Common myeloid progenitor, CD34-positive (primary cell): ENCODE measurements at regions not wholly inside any gene's neighbourhood (a gene's known extent, or its start where the extent isn't known, plus 50 kb on each side); places are given as distances from the start of the nearest gene placed in this dataset.

ENCODE experiments used
- CTCF ChIA-PET: fragments of 350-600 bp; sonication (Branson Sonifier 250); formaldehyde crosslinking; loops from one replicate; lab custom pipeline; 2021; ENCODE audit warnings: antibody characterized with exemption; lab: Charles Lee
- POLR2A ChIA-PET: fragments of 350-600 bp; sonication (Branson Sonifier 250); formaldehyde crosslinking; loops from one replicate; lab custom pipeline; 2021; ENCODE audit warnings: antibody characterized with exemption; lab: Charles Lee
- DNase-seq, 3 donors: peaks; one replicate each; pipeline versions ENCODE4 v3.0.0 to v3.0.0-alpha.2; 2013
- H3K27ac ChIP-seq, 2 experiments: 1 replicate in 1 of 2; 2 replicates in 1 of 2; pipeline ENCODE4 v1.7.0; 2013; ENCODE audit warnings: inconsistent platforms in 2 of 2, low read length in 2 of 2, mild to moderate bottlenecking in 2 of 2, low read depth in 1 of 2, moderate library complexity in 1 of 2; ENCODE audit not compliant: severe bottlenecking in 2 of 2, insufficient read depth in 1 of 2, poor library complexity in 1 of 2
- H3K27me3 ChIP-seq, 5 experiments: replicated peaks in 2 of 5; 1 replicate in 3 of 5; 2 replicates in 2 of 5; pipeline versions ENCODE4 v1.6.1 to v1.7.0; 2013; ENCODE audit warnings: low read length in 4 of 5, mild to moderate bottlenecking in 2 of 5, moderate library complexity in 2 of 5, inconsistent platforms in 1 of 5; ENCODE audit not compliant: insufficient read depth in 5 of 5, control insufficient read depth in 4 of 5
- H3K36me3 ChIP-seq, 4 experiments: 1 replicate in 2 of 4; 2 replicates in 2 of 4; pipeline versions ENCODE4 v1.6.1 to v1.7.0; 2013; ENCODE audit warnings: low read length in 3 of 4, control low read depth in 1 of 4, mild to moderate bottlenecking in 1 of 4; ENCODE audit not compliant: control insufficient read depth in 4 of 4, insufficient read depth in 4 of 4
- H3K4me1 ChIP-seq, 4 experiments: 1 replicate in 3 of 4; 2 replicates in 1 of 4; pipeline versions ENCODE4 v1.6.1 to v1.7.1; 2013; ENCODE audit warnings: low read length in 3 of 4, mild to moderate bottlenecking in 3 of 4, control low read depth in 1 of 4, inconsistent platforms in 1 of 4, moderate library complexity in 1 of 4; ENCODE audit not compliant: control insufficient read depth in 4 of 4, insufficient read depth in 4 of 4; ENCODE audit errors: control extremely low read depth in 1 of 4
- H3K4me3 ChIP-seq, 7 experiments: 1 replicate in 4 of 7; 2 replicates in 3 of 7; pipeline versions ENCODE4 v1.5.1 to v1.7.0; 2013; ENCODE audit warnings: mild to moderate bottlenecking in 7 of 7, low read length in 6 of 7, moderate library complexity in 6 of 7, inconsistent platforms in 2 of 7, low read depth in 2 of 7, control low read depth in 1 of 7; ENCODE audit not compliant: insufficient read depth in 4 of 7, control insufficient read depth in 1 of 7; ENCODE audit errors: extremely low read depth in 1 of 7
- H3K9me3 ChIP-seq, 5 experiments: 1 replicate in 4 of 5; 2 replicates in 1 of 5; pipeline versions ENCODE4 v1.6.1 to v1.7.1; 2013; ENCODE audit warnings: low read length in 4 of 5, mild to moderate bottlenecking in 2 of 5, inconsistent platforms in 1 of 5, low read depth in 1 of 5, moderate library complexity in 1 of 5; ENCODE audit not compliant: control insufficient read depth in 4 of 5, insufficient read depth in 2 of 5; ENCODE audit errors: control extremely low read depth in 1 of 5
- WGBS: methylation state at CpG from one replicate; pipeline ENCODE4 v1.1.5; 2013; ENCODE audit not compliant: insufficient coverage; 5-methylcytosine and 5-hydroxymethylcytosine counted together

DNA sequence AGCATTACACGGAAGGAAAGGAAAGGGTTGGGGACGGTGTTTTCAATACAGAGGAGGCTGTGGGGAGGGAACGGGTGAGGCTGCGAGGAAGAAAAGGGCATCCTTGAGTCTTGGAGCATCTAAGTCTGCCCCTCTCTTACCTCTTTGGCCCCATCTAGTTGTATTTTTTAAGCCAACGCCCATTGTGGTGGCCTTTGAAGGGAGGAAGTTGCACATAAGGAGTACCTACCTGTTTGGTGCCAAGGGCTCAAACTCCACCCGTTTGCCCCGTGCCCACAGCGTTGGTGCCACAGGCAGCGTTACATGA lies 146.1 kb upstream of the UMPS start:
- WGBS, result 58% methylated on average over 8 of the region's 9 CpGs
- POLR2A ChIA-PET, result no interaction called here
- peak in 2 of 3 donors; percentile 14 to 40 for DNase-seq
- H3K4me3 ChIP-seq, result peak overlapping the region in 5 of 7 experiments; percentile 49 to 72 (median 62)
- CTCF ChIA-PET, result interaction anchor here (0.9 to 2.5 kb wide), 4 partner anchors 14 to 25 kb away, joined by 3 to 6 read pairs (median 4); no protein-coding TSS in a partner anchor
- peaks cover 10 to 53% (median 27%) of the 10 kb centered on the region in 5 experiments for H3K27me3 ChIP-seq
- H3K9me3 ChIP-seq, result no peaks in the 10 kb centered on the region
- H3K27ac ChIP-seq, result no peak overlapping the region
- no peaks in the 10 kb centered on the region for H3K36me3 ChIP-seq
- H3K4me1 ChIP-seq, result peaks cover 4 to 34% (median 24%) of the 10 kb centered on the region in 4 experiments

DNA sequence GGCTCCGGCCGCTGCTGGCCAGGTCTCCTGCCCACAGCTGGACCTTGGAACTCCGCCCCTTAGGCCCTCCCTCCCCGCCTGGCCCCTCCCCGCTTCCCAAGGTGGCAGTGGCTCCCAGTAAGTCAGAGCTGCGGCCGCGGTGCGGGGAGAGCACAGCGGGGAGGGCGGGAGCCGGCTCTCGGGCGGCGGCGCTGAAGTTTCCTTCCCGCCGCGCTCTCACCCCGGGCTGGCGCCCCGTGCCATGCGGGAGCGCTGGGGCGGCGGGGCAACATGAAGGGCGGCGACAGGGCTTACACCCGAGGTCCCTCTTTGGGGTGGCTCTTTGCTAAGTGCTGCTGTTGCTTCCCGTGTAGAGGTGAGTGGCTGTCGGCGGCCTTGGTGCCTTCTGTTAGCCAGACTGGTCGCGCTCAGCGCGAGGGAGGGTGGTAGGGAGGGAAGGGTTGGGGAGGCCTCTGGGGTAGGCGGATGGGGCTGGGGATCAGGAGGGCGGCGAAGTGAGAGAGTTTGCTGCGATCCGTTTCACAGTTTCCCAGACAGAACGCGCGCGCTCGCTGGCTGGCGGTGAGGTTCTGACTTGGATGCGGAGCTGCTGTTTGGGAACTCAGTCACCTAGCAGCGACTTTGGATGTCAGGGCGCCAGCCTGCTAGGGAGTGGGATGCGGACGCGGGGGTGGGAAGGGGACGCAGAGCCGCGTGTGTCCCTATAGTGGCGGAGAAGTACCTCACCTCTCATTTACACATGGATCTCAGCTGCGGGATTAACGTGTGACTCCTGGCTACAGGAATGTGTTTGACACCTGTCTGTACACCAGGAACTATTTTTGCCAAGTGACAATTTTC lies 145.5 kb upstream of the UMPS start:
- Histone ChIP-seq H3K27me3 (peaks cover 10 to 53% (median 27%) of the 10 kb centered on the region in 5 experiments), H3K9me3 (no peaks in the 10 kb centered on the region), H3K4me3 (peak overlapping the region in 6 of 7 experiments; percentile 31 to 72 (median 61)), H3K36me3 (no peaks in the 10 kb centered on the region), H3K27ac (no peak overlapping the region), H3K4me1 (peaks cover 4 to 34% (median 24%) of the 10 kb centered on the region in 4 experiments)
- WGBS, result 3% methylated on average over 32 of the region's 59 CpGs
- DNase-seq, result peak; percentile 17 to 56 (median 38)
- POLR2A ChIA-PET, result no interaction called here
- CTCF ChIA-PET, result interaction anchor here (0.9 to 2.5 kb wide), 3 partner anchors 14 to 25 kb away, joined by 3 to 6 read pairs (median 4); no protein-coding TSS in a partner anchor

DNA sequence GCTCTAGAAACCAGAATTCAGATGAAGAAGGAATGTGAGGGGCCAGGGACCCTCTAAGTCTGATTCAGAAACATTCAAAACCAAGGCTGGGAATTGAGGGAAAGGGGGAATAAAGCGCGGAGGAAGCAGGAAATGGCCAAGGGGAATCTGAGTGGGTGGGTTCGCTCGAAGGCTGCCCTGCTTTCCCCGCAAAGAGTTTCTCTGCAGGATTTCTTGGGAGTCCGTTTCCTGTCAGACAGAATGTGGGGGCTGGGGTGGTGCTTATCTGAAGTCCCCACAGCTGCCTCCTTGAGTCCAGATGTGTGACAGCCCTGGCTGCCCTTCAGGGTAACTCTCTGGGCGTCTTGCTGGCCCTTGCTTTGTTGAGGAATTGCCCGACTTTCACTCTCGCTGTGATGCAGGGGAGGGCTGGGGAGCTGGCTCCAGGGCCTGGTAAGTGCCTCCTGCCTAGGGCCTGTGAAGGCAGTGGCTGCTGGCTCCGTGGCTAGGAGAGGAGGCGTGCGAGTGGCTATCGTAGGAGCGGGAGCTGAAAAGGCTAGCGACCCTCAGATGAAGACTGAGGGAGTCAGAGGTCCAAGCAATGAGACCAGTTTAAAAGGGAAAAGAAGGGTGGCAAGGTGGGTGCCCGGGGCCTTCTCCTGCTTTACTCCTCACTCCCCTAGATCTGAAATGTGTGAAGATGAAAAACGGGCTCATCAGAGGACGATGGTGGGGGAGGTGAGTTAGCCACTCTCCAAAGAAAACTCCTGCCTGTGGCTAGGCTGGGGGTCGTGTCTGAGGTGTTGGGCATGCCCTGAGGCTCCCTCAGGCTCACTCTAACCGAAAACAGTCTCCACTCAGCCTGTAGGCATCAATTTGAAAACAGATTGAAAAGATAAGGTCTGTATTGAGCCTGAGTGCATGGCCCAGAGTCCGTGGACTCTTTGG lies 143.9 kb upstream of the UMPS start:
- 60% methylated on average over 19 of the region's 21 CpGs for WGBS
- Histone ChIP-seq H3K27ac (no peak overlapping the region), H3K27me3 (peaks cover 10 to 53% (median 27%) of the 10 kb centered on the region in 5 experiments), H3K4me3 (no peak overlapping the region), H3K4me1 (peaks cover 4 to 34% (median 24%) of the 10 kb centered on the region in 4 experiments), H3K36me3 (no peaks in the 10 kb centered on the region), H3K9me3 (no peaks in the 10 kb centered on the region)
- no peak for DNase-seq
- CTCF ChIA-PET, result interaction anchor here (0.6 kb wide), 1 partner anchor 101 kb away, joined by 3 read pairs; no protein-coding TSS in a partner anchor
- POLR2A ChIA-PET, result no interaction called here

DNA sequence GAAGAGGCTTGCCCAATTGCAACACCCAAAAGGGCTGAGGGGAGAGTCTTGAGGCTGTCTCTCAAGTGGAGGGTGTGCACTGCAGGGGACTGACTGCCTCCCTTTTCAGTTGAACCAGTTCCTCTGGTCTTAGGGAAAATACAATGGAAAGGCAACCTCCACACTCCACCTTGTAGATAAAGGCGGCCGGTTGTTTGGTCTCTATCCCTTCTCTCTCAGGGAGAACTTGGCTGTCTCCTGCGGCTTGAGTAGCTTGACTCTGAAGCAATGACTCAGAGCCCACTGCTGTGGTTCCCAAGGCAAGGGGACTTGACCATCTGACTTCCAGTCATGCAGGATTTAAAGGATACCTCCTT lies 143.2 kb upstream of the UMPS start:
- ChIA-PET CTCF (no interaction called here), POLR2A (no interaction called here)
- 91% methylated on average over 3 of the region's 3 CpGs for WGBS
- H3K4me1 ChIP-seq, result peaks cover 4 to 34% (median 24%) of the 10 kb centered on the region in 4 experiments
- H3K36me3 ChIP-seq, result no peaks in the 10 kb centered on the region
- H3K9me3 ChIP-seq, result no peaks in the 10 kb centered on the region
- DNase-seq, result no peak
- H3K27ac ChIP-seq, result no peak overlapping the region
- no peak overlapping the region for H3K4me3 ChIP-seq
- peaks cover 10 to 53% (median 27%) of the 10 kb centered on the region in 5 experiments for H3K27me3 ChIP-seq

DNA sequence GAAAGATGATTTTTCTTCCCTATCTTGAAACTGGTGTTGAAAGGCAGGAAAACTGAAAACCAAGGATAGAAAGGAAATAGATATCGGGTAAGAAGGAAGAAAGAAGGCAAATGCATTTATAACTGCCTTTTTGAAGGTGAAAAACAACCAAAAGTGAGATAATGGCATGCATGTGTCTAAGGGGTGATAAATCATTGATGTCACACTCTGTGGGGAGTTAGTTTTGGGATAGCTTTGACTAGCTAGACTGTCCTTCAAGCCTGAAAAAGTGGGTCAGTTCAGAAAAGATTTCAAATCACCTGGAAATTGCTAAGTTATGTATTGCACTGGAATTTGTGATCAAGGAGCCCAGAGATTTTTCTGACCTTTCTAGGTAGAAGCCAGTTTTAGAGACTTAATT lies 142.2 kb upstream of the UMPS start:
- Histone ChIP-seq H3K27me3 (peaks cover 10 to 53% (median 27%) of the 10 kb centered on the region in 5 experiments), H3K9me3 (no peaks in the 10 kb centered on the region), H3K4me3 (no peak overlapping the region), H3K36me3 (no peaks in the 10 kb centered on the region), H3K4me1 (peaks cover 4 to 31% (median 19%) of the 10 kb centered on the region in 4 experiments), H3K27ac (no peak overlapping the region)
- ChIA-PET CTCF (interaction anchor here (1.5 kb wide), 1 partner anchor 16 kb away, joined by 3 read pairs; no protein-coding TSS in a partner anchor), POLR2A (no interaction called here)
- 46% methylated on average over 1 of the region's 1 CpG for WGBS
- no peak for DNase-seq

DNA sequence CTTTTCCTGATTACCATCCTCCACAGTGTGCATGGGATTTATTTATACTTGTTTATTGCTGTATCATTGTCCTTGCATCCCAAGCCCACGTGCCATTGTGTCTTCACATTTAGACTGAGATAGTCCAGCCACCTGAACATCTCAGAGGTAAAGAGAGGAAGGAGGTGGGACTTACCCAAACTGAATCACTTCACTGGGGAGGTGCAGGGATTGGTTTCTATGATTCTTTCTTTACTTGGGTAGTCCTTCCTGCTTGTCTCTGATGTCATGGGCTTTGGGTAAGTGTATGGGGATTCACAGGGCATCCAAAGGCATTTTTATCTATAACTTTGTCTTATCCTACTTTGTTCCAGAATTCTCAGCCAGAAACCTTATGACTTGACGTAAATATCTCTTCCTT lies 141.5 kb upstream of the UMPS start:
- peaks cover 0 to 25% (median 17%) of the 10 kb centered on the region in 4 experiments for H3K4me1 ChIP-seq
- CTCF ChIA-PET, result interaction anchor here (1.5 kb wide), 1 partner anchor 15 kb away, joined by 3 read pairs; no protein-coding TSS in a partner anchor
- H3K27ac ChIP-seq, result no peak overlapping the region
- peaks cover 10 to 49% (median 27%) of the 10 kb centered on the region in 5 experiments for H3K27me3 ChIP-seq
- no peaks in the 10 kb centered on the region for H3K36me3 ChIP-seq
- 100% methylated on average over 1 of the region's 2 CpGs for WGBS
- POLR2A ChIA-PET, result no interaction called here
- no peak overlapping the region for H3K4me3 ChIP-seq
- DNase-seq, result no peak
- H3K9me3 ChIP-seq, result no peaks in the 10 kb centered on the region
